NCI-H82 treated with DMSO at 0.1 percent for 48 hours (cell line): ENCODE measurements at regions not wholly inside any gene's neighbourhood (a gene's known extent, or its start where the extent isn't known, plus 50 kb on each side); places are given as distances from the start of the nearest gene placed in this dataset.
"Not testable (repeated sequence)": the region's sequence is repeated elsewhere in the genome, so short reads cannot be mapped to it uniquely, and the experiment has no call there.

Experiments used
- DNase-seq: peaks from one replicate; lab custom pipeline; 2025; ENCODE audit not compliant: unreplicated experiment; lab: John Stamatoyannopoulos, UW

DNA sequence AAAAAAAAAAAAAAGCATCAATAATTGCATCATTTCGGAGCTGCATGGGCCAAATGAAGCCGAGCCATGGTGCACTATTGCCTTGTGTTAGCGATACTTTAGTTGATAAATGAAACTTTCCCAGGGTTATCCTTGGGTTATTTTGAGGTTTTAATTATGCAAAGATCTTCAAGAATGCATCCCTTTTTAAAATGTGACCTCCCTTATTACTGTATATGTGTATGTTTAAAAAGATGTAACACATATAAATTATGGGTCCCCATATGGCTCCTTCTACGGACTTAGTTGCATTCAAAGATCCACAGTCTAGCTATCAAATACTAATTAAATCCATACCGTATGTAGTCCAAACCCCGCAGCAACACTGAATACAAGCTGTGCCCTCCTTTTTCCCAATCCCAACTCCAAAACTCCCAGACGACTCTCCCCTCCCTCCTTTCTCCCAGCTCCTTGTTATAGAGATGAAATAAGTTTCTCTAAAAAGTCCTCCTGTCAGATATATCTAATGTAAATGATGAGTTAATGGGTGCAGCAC, 129.3 kb upstream of the MAP1LC3B2 start:
- no peak for DNase-seq

DNA sequence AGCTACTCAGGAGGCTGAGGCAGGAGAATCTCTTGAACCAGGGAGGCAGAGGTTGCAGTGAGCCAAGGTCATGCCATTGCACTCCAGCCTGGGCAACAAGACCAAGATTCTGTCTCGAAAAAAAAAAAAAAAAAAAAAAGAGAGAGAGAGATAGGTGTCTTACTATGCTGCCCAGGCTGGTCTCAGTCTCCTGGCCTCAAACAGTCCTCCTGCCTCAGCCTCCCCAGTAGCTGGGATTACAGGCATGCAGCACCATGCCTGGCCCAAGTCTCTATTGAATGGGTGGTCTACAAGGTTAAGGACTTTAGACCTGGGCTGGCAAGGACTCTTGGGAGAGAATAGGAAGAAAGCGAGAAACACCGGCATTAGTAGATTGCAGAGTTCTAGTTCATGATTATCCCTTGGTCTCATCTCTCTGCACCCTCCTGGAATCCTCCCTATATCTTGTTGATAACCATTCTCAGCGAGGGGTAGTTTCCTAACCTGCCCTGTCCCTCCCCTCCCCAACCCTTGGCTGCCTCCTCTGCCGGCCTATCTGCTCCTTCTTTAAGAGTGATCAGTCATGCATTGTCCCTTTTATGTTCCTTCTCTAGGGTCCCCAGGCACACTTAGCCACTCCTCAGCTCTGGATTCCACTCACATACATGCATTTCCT, 128.1 kb upstream of the MAP1LC3B2 start:
- no peak for DNase-seq

GRCh38 chr12:116431677-116432300, 127.4 kb upstream of the MAP1LC3B2 start:
- no peak for DNase-seq

- DNase-seq = no peak
These were observed 126.8 kb upstream of the MAP1LC3B2 start for GRCh38 chr12:116432314-116432750.

- no peak for DNase-seq
These were observed 125.9 kb upstream of the MAP1LC3B2 start for GRCh38 chr12:116433249-116433648.

- no peak for DNase-seq
These were observed 124.8 kb upstream of the MAP1LC3B2 start for GRCh38 chr12:116434155-116435011.

DNA sequence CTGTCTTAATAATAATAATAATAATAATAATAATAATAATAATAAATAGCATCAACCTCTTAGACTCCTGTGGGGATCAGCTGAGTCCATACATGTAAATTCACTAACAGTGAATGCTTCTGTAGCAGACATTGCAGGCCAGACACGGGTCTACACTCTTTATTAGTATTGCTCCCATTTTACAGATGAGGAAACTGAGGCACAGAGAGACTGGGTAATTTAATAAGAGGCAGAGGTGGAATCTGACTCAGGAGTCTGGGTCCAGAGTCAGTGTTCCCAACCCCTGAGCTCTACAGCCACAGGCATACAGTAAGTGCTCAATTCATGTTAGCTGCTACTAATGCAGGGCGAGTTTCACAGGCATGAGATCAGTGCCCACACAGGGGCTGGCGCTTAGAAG, 123.2 kb upstream of the MAP1LC3B2 start:
- DNase-seq = no peak

- no peak for DNase-seq
These were observed 122.5 kb upstream of the MAP1LC3B2 start for GRCh38 chr12:116436561-116437249.

- no peak for DNase-seq
These were observed 117.9 kb upstream of the MAP1LC3B2 start for GRCh38 chr12:116441292-116441691.

- DNase-seq = no peak
These were observed 116.9 kb upstream of the MAP1LC3B2 start for GRCh38 chr12:116442304-116442703.

DNA sequence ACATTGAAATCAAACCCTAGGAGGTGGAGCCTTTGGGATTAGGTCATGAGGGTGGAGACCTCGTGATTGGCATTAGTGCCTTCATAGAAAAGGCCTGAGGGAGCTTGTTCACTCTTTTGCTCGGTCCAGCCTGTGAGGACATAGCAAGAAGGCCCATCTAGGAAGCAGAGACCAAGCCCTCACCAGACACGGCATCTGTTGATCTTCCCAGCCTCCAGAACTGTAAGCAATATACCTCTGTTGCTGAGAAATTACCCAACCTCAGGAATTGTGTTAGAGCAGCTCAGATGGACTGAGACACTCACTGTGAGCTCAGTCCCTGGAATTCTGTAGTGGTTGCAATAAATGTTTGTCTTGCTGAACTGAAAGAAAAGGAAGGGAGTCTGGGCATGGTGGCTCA, 116.2 kb upstream of the MAP1LC3B2 start:
- DNase-seq = no peak

- no peak for DNase-seq
These were observed 115.2 kb upstream of the MAP1LC3B2 start for GRCh38 chr12:116443821-116444589.

- DNase-seq = no peak
These were observed 114.6 kb upstream of the MAP1LC3B2 start for GRCh38 chr12:116444590-116444943.

- no peak for DNase-seq
These were observed 110.9 kb upstream of the MAP1LC3B2 start for GRCh38 chr12:116448165-116448739.

DNA sequence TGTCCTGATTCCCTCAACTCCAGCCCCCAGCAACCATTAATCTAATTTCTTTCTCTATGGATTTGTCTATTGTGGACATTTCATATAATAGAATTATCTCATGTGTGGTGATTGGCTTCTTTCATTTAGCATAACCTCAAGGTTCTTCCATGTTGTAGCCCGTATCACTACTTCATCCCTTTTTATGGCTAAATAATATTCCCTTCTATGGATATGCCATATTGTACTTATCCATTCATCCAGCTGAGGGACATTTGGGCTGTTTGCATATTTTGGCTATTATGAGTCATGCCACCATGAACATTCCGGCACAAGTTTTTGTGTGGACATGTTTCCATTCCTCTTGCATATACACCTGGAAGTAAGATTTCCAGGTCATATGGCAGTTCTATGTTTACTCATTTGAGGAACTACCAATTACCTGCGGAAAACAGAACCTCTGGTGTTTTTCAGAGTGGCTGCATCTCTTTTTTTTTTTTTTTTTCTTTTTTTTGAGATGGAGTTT, 108.7 kb upstream of the MAP1LC3B2 start:
- DNase-seq = no peak

- DNase-seq = not testable (repeated sequence)
These were observed 106.2 kb upstream of the MAP1LC3B2 start for GRCh38 chr12:116452975-116453374.

DNA sequence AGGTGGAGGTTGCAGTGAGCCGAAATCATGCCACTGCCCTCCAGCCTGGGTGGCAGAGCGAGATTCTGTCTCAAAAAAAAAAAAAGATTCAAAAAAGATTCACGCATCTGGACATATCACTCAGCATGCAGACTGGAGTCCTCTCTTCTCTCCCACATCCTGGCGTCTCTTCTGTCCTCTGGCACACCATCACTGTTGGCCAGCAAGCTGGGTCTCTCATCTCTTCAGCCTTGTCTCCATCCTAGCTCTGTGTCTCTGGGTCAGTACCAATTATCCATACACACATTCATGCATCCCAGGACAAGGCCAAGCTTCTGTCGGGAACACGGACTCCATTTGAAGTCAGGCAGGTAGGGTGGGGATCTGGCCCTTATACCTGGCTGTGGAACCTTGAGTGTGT, 105.5 kb upstream of the MAP1LC3B2 start:
- no peak for DNase-seq

DNA sequence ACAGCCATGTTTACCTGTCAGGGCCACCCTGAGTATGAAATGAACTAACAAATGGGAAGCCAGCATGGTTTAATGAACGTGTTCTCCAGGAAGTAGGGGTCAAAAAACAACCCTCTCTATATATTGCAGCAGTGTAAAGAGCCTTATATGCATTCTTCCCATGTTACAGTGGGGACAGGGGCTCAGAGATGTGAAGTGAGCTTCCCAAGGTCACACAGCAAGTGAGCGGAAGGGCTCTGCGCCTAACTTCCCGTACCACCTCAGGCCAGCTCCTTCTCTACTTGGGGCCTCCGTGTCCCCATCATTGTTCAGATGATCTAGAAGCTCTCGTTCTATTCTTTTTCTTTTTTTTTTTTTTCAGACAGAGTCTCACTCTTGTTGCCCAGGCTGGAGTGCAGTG, 105.1 kb upstream of the MAP1LC3B2 start:
- no peak for DNase-seq

- DNase-seq = no peak
These were observed 104.2 kb upstream of the MAP1LC3B2 start for GRCh38 chr12:116454950-116455447.
